CD4-positive, alpha-beta T cell (primary cell): ENCODE measurements at regions not wholly inside any gene's neighbourhood (a gene's known extent, or its start where the extent isn't known, plus 50 kb on each side); places are given as distances from the start of the nearest gene placed in this dataset.

Experiments used
- ATAC-seq: fragments of 200-7000 bp; cut with Tn5 transposase; one replicate; pipeline ENCODE4 v1.10.0; 2022; ENCODE audit warnings: mild to moderate bottlenecking; ENCODE audit not compliant: poor library complexity
- CTCF ChIA-PET: fragments of 350-600 bp; sonication (Branson Sonifier 250); formaldehyde crosslinking; loops from one replicate; lab custom pipeline; 2021; ENCODE audit warnings: antibody characterized with exemption, inconsistent platforms; lab: Charles Lee
- POLR2A ChIA-PET: fragments of 350-600 bp; sonication (Branson Sonifier 250); formaldehyde crosslinking; loops from one replicate; lab custom pipeline; 2021; ENCODE audit warnings: antibody characterized with exemption, inconsistent platforms; lab: Charles Lee
- DNase-seq, 14 experiments: peaks; one replicate each; pipeline ENCODE4 v3.0.0-alpha.2; 2013 to 2020; ENCODE audit warnings: mixed read lengths in 2 of 14
- H3K27ac ChIP-seq, 2 donors: one replicate each; pipeline versions ENCODE4 v1.5.1 to v1.7.0; 2013; ENCODE audit warnings: low read length in 2 of 2, low read depth in 1 of 2, mild to moderate bottlenecking in 1 of 2
- H3K27me3 ChIP-seq, 2 experiments: 1 replicate in 1 of 2; 2 replicates in 1 of 2; pipeline versions ENCODE4 v1.6.1 to v1.7.0; 2013; ENCODE audit warnings: low read length in 2 of 2, control low read depth in 1 of 2, mild to moderate bottlenecking in 1 of 2, moderate library complexity in 1 of 2; ENCODE audit not compliant: insufficient read depth in 2 of 2, control insufficient read depth in 1 of 2
- H3K36me3 ChIP-seq: one replicate; pipeline ENCODE4 v1.6.1; 2013; ENCODE audit warnings: low read length, control low read depth; ENCODE audit not compliant: insufficient read depth
- H3K4me1 ChIP-seq: one replicate; pipeline ENCODE4 v1.6.1; 2013; ENCODE audit warnings: low read length, control low read depth; ENCODE audit not compliant: insufficient read depth
- H3K4me3 ChIP-seq: one replicate; pipeline ENCODE4 v1.5.1; 2013; ENCODE audit warnings: mild to moderate bottlenecking, low read length, moderate library complexity
- H3K9me3 ChIP-seq, 2 experiments: 1 replicate in 1 of 2; 2 replicates in 1 of 2; pipeline versions ENCODE4 v1.6.1 to v1.7.0; 2013; ENCODE audit warnings: low read length in 2 of 2, mild to moderate bottlenecking in 2 of 2, control low read depth in 1 of 2, moderate library complexity in 1 of 2; ENCODE audit not compliant: control insufficient read depth in 1 of 2, insufficient read depth in 1 of 2
- H3K27ac Mint-ChIP-seq: one replicate; pipeline ENCODE4 v1.8.0; 2020; ENCODE audit warnings: mixed read lengths
- H3K27me3 Mint-ChIP-seq: one replicate; pipeline ENCODE4 v1.8.0; 2021; ENCODE audit warnings: mixed read lengths
- H3K36me3 Mint-ChIP-seq: one replicate; pipeline ENCODE4 v1.8.0; 2021; ENCODE audit warnings: low read depth, mixed read lengths
- H3K4me1 Mint-ChIP-seq: one replicate; pipeline ENCODE4 v1.8.0; 2021; ENCODE audit warnings: low read depth, mixed read lengths
- H3K4me3 Mint-ChIP-seq: one replicate; pipeline ENCODE4 v1.8.0; 2020; ENCODE audit warnings: mild to moderate bottlenecking, mixed read lengths
- H3K9me3 Mint-ChIP-seq: one replicate; pipeline ENCODE4 v1.8.0; 2020; ENCODE audit warnings: mixed read lengths
- CTCF ChIP-seq: fragments of 200-600 bp; IDR thresholded peaks from one replicate; pipeline ENCODE4 v1.8.0; 2022; ENCODE audit warnings: antibody characterized with exemption, mild to moderate bottlenecking
- intact Hi-C, 2 experiments: fragments of 100-400 bp; cut with DNase I in 1 of 2; cut with micrococcal nuclease in 1 of 2; formaldehyde crosslinking; loops; one replicate each; pipeline versions ENCODE4 v1.15.1 to v1.9.0; 2023 to 2025; cut with DNase I, micrococcal nuclease

GRCh38 chr7:115368998-115369397, 447.1 kb downstream of the MDFIC start:
- ATAC-seq, result no peak
- Mint-ChIP-seq H3K4me1 (no peaks in the 10 kb centered on the region), H3K27me3 (no peaks in the 10 kb centered on the region), H3K9me3 (peaks cover 2% of the 10 kb centered on the region), H3K27ac (no peak overlapping the region), H3K4me3 (no peak overlapping the region), H3K36me3 (no peaks in the 10 kb centered on the region)
- Histone ChIP-seq H3K27ac (no peak overlapping the region), H3K4me3 (no peak overlapping the region), H3K36me3 (no peaks in the 10 kb centered on the region), H3K27me3 (no peaks in the 10 kb centered on the region), H3K9me3 (no peaks in the 10 kb centered on the region), H3K4me1 (no peaks in the 10 kb centered on the region)
- POLR2A ChIA-PET, result no interaction called here
- DNase-seq, result peak in 2 of 14 experiments; percentile 2 to 6
- CTCF ChIA-PET, result no interaction called here
- intact Hi-C loops, result no loop called here
- TF ChIP-seq CTCF, result no peak

GRCh38 chr7:115363916-115364315, 442.0 kb downstream of the MDFIC start:
- intact Hi-C loops, result no loop called here
- Mint-ChIP-seq H3K27me3 (no peaks in the 10 kb centered on the region), H3K36me3 (no peaks in the 10 kb centered on the region), H3K27ac (no peak overlapping the region), H3K4me1 (no peaks in the 10 kb centered on the region), H3K9me3 (peaks cover 2% of the 10 kb centered on the region), H3K4me3 (no peak overlapping the region)
- Histone ChIP-seq H3K9me3 (no peaks in the 10 kb centered on the region), H3K36me3 (no peaks in the 10 kb centered on the region), H3K27me3 (no peaks in the 10 kb centered on the region), H3K4me1 (no peaks in the 10 kb centered on the region), H3K4me3 (no peak overlapping the region), H3K27ac (no peak overlapping the region)
- no peak for DNase-seq
- no peak for TF ChIP-seq CTCF
- ChIA-PET CTCF (no interaction called here), POLR2A (no interaction called here)
- no peak for ATAC-seq

- ATAC-seq, result no peak
- no peaks in the 10 kb centered on the region for H3K36me3 ChIP-seq
- ChIA-PET POLR2A (no interaction called here), CTCF (no interaction called here)
- Mint-ChIP-seq H3K27ac (no peak overlapping the region), H3K36me3 (no peaks in the 10 kb centered on the region), H3K27me3 (no peaks in the 10 kb centered on the region), H3K4me3 (no peak overlapping the region), H3K4me1 (no peaks in the 10 kb centered on the region), H3K9me3 (no peaks in the 10 kb centered on the region)
- H3K4me3 ChIP-seq, result no peak overlapping the region
- H3K27me3 ChIP-seq, result no peaks in the 10 kb centered on the region
- TF ChIP-seq CTCF, result no peak
- no peak overlapping the region for H3K27ac ChIP-seq
- intact Hi-C loops, result no loop called here
- H3K9me3 ChIP-seq, result no peaks in the 10 kb centered on the region
- no peak for DNase-seq
- no peaks in the 10 kb centered on the region for H3K4me1 ChIP-seq
Observed at GRCh38 chr7:115359955-115360354, 438.1 kb downstream of the MDFIC start.
